Mucosa of rectum (tissue), 2 donors: ENCODE measurements at regions not wholly inside any gene's neighbourhood (a gene's known extent, or its start where the extent isn't known, plus 50 kb on each side); places are given as distances from the start of the nearest gene placed in this dataset.
"Not testable (repeated sequence)": the region's sequence is repeated elsewhere in the genome, so short reads cannot be mapped to it uniquely, and the experiment has no call there.

Source experiments
- H3K27ac ChIP-seq, 2 donors: one replicate each; pipeline ENCODE4 v1.7.0; 2013; ENCODE audit warnings: inconsistent platforms in 2 of 2, low read depth in 2 of 2, low read length in 2 of 2
- H3K27me3 ChIP-seq, 2 donors: one replicate each; pipeline ENCODE4 v1.7.0; 2013; ENCODE audit warnings: low read length in 2 of 2; ENCODE audit not compliant: control insufficient read depth in 2 of 2, insufficient read depth in 2 of 2
- H3K36me3 ChIP-seq, 2 donors: one replicate each; pipeline ENCODE4 v1.7.0; 2013; ENCODE audit warnings: low read length in 2 of 2; ENCODE audit not compliant: control insufficient read depth in 2 of 2, insufficient read depth in 2 of 2
- H3K4me1 ChIP-seq, 2 donors: one replicate each; pipeline ENCODE4 v1.7.0; 2013; ENCODE audit warnings: low read length in 2 of 2, mild to moderate bottlenecking in 1 of 2; ENCODE audit not compliant: control insufficient read depth in 2 of 2, insufficient read depth in 2 of 2
- H3K4me3 ChIP-seq, 2 donors: one replicate each; pipeline ENCODE4 v1.7.0; 2013; ENCODE audit warnings: low read length in 2 of 2
- H3K9ac ChIP-seq, 2 donors: one replicate each; pipeline ENCODE4 v1.7.0; 2013; ENCODE audit warnings: low read length in 2 of 2, low read depth in 1 of 2, mild to moderate bottlenecking in 1 of 2
- H3K9me3 ChIP-seq, 2 donors: one replicate each; pipeline ENCODE4 v1.7.0; 2013; ENCODE audit warnings: low read length in 2 of 2; ENCODE audit not compliant: control insufficient read depth in 2 of 2
- donor health status: healthy.
- donor health status: Normal muscosa, but diverticular disease.

DNA sequence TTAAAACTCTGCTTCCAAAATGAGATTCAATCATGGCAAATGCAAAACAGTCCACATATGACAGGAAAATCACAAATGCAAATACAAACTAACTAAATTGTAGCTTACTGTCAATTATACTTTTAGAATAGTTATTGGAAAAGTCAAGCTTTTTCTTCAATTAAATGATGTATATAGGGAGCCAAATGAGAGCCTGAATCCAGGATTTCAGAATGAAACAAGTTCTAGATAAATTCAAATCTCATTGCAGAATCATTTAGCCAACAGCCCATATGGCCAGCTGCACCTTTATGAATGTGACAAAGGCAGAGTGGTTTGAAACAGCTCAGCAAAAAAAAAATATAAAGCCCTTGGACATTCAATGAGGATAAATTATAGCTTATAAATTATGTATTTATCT is 82.2 kb upstream of the SCIN start:
- no peak overlapping the region for H3K27ac ChIP-seq
- no peaks in the 10 kb centered on the region for H3K27me3 ChIP-seq
- no peaks in the 10 kb centered on the region for H3K9me3 ChIP-seq
- H3K9ac ChIP-seq, result no peak overlapping the region
- H3K36me3 ChIP-seq, result no peaks in the 10 kb centered on the region
- H3K4me1 ChIP-seq, result no peaks in the 10 kb centered on the region
- H3K4me3 ChIP-seq, result no peak overlapping the region

DNA sequence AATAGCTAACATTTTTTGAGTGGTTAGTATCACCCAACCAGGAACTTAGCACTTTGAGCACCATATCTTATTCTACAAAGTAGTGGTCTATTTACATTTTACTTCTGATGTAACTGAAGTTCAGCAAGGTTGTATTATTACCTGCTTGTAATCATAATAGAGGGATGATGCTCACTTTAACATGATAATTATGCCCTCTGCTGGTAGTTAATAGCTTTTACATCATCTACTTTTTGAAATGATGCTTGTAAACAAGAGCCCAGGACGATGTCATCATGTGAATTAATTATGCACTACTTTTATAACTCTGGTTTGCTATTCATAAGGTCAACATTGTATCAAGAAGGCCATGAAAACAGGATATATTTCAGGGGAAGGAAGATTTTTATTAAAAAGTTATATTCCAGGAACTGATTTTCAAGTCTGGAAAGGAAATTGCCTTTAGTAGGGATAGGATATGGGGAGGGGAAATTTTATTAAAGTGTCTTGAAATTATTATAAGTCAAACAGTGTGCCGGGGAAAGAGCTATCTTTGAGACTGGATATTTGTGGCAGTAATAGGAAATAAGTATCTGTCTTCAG is 80.3 kb upstream of the SCIN start:
- Histone ChIP-seq H3K36me3 (no peaks in the 10 kb centered on the region), H3K27ac (no peak overlapping the region), H3K4me1 (no peaks in the 10 kb centered on the region), H3K9me3 (no peaks in the 10 kb centered on the region), H3K4me3 (no peak overlapping the region), H3K27me3 (no peaks in the 10 kb centered on the region), H3K9ac (no peak overlapping the region)

DNA sequence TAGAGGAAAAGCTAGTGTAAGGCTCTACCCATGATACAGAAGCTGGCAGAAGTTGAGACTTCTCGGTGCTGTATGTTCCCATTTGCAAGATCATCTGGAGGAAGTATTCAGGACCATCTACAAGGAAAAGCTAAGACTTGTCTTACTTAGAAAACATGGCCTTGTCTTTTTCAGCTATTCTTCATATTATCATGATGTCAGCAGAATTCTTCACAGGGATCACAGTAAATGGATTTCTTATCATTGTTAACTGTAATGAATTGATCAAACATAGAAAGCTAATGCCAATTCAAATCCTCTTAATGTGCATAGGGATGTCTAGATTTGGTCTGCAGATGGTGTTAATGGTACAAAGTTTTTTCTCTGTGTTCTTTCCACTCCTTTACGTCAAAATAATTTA is 79.6 kb upstream of the SCIN start:
- Histone ChIP-seq H3K27me3 (no peaks in the 10 kb centered on the region), H3K4me3 (no peak overlapping the region), H3K4me1 (no peaks in the 10 kb centered on the region), H3K9ac (no peak overlapping the region), H3K36me3 (no peaks in the 10 kb centered on the region), H3K9me3 (no peaks in the 10 kb centered on the region), H3K27ac (no peak overlapping the region)

DNA sequence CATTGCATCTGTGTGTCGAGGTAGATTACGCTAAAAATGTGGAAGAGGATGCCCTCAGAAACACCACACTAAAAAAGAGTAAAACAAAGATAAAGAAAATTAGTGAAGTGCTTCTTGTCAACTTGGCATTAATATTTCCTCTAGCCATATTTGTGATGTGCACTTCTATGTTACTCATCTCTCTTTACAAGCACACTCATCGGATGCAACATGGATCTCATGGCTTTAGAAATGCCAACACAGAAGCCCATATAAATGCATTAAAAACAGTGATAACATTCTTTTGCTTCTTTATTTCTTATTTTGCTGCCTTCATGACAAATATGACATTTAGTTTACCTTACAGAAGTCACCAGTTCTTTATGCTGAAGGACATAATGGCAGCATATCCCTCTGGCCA is 79.0 kb upstream of the SCIN start:
- Histone ChIP-seq H3K4me1 (no peaks in the 10 kb centered on the region), H3K27ac (no peak overlapping the region), H3K9me3 (no peaks in the 10 kb centered on the region), H3K4me3 (no peak overlapping the region), H3K27me3 (no peaks in the 10 kb centered on the region), H3K9ac (no peak overlapping the region), H3K36me3 (no peaks in the 10 kb centered on the region)

DNA sequence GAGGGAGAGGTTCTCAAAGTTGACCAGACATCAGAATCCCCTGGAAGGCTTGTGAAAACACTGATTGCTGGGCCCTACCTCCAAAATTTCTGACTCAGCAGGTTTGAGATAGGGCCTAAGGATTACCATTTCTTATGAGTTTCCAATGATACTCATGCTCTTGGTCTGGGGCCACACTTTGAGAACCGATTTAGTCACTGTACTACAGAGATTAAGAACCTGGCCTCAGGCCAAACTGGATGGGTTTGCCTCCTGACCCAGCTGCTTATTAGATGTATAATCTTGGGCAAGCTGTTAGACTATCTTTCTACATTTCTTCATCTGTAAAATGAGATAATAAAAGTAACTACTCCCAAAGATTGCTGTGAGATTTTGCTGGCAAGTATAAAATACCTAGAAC is 77.1 kb upstream of the SCIN start:
- no peaks in the 10 kb centered on the region for H3K36me3 ChIP-seq
- no peak overlapping the region for H3K4me3 ChIP-seq
- H3K27me3 ChIP-seq, result no peaks in the 10 kb centered on the region
- H3K4me1 ChIP-seq, result no peaks in the 10 kb centered on the region
- H3K9me3 ChIP-seq, result no peaks in the 10 kb centered on the region
- H3K27ac ChIP-seq, result no peak overlapping the region
- no peak overlapping the region for H3K9ac ChIP-seq

DNA sequence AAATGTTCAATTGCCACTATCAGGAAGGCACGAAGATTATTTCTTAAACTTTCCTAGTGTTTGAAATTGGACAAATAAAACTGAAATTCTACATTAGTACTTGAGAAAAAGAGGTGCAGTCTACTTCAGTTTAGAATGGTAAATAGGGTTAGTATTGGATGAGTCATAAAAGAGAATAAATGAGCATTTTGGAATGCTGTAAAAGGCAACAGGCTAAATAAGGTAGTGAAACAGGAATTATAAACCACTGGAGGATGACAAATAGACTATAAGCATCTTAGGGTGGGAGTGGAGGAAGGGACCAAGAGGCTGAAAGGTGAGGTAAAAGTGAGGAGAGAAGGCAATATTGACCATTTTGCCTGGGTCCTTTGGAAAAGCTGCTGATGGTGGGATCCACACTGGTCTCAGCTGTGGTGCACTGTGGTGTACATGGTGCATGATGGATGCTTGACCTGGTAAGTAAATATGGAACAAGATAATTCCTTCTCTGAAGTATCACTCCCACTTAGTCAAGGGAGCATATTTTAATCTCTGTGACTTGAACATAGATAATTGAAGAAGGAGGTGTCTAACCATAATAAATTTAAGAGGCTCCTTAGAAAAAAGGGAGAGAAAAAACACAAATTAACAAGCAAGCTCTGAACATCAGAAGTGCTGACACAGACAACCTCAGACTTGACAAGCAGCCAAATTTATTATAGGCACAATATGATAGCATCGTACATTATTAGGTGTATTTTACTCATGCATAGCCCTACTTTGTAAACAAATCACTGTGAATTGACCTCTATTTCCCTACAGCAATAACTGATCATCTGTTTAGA is 76.4 kb upstream of the SCIN start:
- Histone ChIP-seq H3K9ac (no peak overlapping the region), H3K27ac (no peak overlapping the region)

DNA sequence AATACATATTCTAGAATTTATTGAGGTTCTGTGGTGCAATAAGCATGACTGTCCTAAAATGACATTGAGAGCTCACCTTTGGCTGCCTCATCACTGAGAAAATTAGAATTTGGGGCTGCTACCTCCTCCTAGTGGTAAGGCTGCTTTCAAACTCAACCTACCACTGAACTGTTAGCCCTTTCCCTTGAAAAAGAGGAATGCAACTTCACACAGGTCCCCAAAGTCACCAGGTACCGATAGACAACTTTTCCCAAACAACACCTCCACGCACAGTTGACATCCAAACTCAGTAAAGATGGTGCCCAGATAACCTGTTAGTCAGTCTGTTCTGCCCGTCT is 75.9 kb upstream of the SCIN start:
- no peak overlapping the region for H3K9ac ChIP-seq
- no peaks in the 10 kb centered on the region for H3K4me1 ChIP-seq
- no peaks in the 10 kb centered on the region for H3K9me3 ChIP-seq
- H3K27ac ChIP-seq, result no peak overlapping the region
- no peaks in the 10 kb centered on the region for H3K27me3 ChIP-seq
- H3K36me3 ChIP-seq, result no peaks in the 10 kb centered on the region
- no peak overlapping the region for H3K4me3 ChIP-seq

More for the DNA sequence above, 76.4 kb upstream of the SCIN start:
- Histone ChIP-seq H3K36me3 (no peaks in the 10 kb centered on the region), H3K9me3 (no peaks in the 10 kb centered on the region), H3K4me3 (no peak overlapping the region), H3K4me1 (no peaks in the 10 kb centered on the region), H3K27me3 (no peaks in the 10 kb centered on the region)

DNA sequence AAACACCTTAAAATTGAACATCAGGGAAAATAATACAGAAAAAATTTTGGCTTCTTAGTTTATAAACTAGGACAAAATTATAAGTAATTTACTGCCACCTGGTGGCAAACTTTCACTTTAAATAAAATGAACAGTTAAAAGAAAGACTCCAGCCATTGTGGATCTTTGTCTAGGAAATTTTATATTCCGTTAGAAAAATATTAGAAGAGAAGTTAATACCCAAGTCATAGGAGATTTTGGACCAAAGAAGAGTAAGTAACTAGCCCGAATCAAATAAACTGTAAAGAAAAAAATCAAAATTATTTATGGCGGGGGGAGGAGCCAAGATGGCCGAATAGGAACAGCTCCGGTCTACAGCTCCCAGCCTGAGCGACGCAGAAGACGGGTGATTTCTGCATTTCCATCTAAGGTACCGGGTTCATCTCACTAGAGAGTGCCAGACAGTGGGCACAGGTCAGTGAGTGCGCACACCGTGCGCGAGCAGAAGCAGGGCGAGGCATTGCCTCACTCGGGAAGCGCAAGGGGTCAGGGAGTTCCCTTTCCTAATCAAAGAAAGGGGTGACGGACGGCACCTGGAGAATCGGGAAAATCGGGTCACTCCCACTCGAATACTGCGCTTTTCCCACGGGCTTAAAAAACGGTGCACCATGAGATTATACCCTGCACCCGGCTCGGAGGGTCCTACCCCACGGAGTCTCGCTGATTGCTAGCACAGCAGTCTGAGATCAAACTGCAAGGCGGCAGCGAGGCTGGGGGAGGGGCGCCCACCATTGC is 73.4 kb upstream of the SCIN start:
- not testable (repeated sequence) for H3K9me3 ChIP-seq, H3K27ac ChIP-seq, H3K9ac ChIP-seq, H3K4me1 ChIP-seq, H3K36me3 ChIP-seq, H3K27me3 ChIP-seq
- peak overlapping the region; percentile 30 to 67 for H3K4me3 ChIP-seq

DNA sequence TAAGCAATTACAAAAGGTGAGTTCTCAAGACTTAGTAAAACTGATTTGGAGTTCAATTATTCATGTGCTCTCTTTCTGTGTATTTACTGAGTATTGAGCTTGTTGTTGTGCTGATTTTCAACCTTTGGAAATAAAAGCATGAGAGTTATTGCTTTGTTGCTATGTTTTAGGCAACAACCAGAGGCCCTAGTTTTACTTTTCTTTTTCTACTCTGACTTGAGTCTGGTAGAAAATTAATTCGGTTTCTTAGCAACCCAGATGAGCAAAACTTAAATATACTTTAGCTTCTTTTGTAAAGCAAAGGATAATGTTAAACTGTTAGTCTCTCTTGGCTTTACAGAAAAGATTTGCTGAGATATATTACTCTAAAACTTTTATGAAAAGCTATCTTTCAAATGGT is 66.4 kb upstream of the SCIN start:
- H3K36me3 ChIP-seq, result no peaks in the 10 kb centered on the region
- no peaks in the 10 kb centered on the region for H3K27me3 ChIP-seq
- H3K27ac ChIP-seq, result no peak overlapping the region
- no peak overlapping the region for H3K4me3 ChIP-seq
- H3K9me3 ChIP-seq, result no peaks in the 10 kb centered on the region
- H3K4me1 ChIP-seq, result no peaks in the 10 kb centered on the region
- H3K9ac ChIP-seq, result no peak overlapping the region

DNA sequence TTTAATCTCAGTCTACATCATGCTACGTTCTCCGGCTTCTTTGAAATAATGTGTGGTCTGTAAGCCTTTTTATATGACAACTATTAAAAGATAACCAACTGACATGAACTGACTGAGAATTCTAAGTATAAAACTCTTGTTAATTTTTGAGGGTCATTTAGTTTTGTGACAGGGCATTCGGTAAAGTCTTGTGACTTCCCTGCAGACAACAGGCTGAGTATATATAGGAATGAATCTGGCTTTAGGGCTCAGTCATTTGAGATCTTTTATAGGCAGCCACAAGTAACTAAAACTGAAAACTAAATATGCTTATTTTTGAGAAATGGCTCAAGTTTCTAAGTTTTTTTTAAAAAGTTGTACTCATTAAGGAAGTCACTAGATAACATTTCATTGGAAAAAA is 62.5 kb upstream of the SCIN start:
- H3K36me3 ChIP-seq, result no peaks in the 10 kb centered on the region
- H3K27ac ChIP-seq, result no peak overlapping the region
- no peak overlapping the region for H3K9ac ChIP-seq
- H3K27me3 ChIP-seq, result no peaks in the 10 kb centered on the region
- H3K9me3 ChIP-seq, result no peaks in the 10 kb centered on the region
- H3K4me3 ChIP-seq, result no peak overlapping the region
- no peaks in the 10 kb centered on the region for H3K4me1 ChIP-seq
